ENCODE measurements at regions not wholly inside any gene's neighbourhood (a gene's known extent, or its start where the extent isn't known, plus 50 kb on each side); places are given as distances from the start of the nearest gene placed in this dataset.

GRCh38 chr7:9937944-9938631 is 1035.6 kb upstream of the PHF14 start:
- no peak for DNase-seq (ENCODE audit: low read depth, low spot score)
- Histone ChIP-seq H3K27ac (ENCODE audit: low read depth, low read length) (no peak overlapping the region), H3K27me3 (ENCODE audit: control insufficient read depth, insufficient read depth, low read length) (no peaks in the 10 kb centered on the region), H3K9me3 (ENCODE audit: control insufficient read depth, insufficient read depth, low read length) (no peaks in the 10 kb centered on the region), H3K4me3 (ENCODE audit: low read depth, low read length) (no peak overlapping the region)
- no peak for TF ChIP-seq CTCF (IDR thresholded peaks at IDR 0.05; ENCODE audit: low read depth, low read length)
- POLR2A ChIA-PET: no interaction called here
- CTCF ChIA-PET: no interaction called here

GRCh38 chr7:9939176-9939575 is 1034.5 kb upstream of the PHF14 start:
- CTCF ChIA-PET: no interaction called here
- DNase-seq (ENCODE audit: low read depth, low spot score): no peak

GRCh38 chr7:9945131-9945530 is 1028.5 kb upstream of the PHF14 start:
- DNase-seq (ENCODE audit: low read depth, low spot score): no peak
- Histone ChIP-seq H3K27ac (ENCODE audit: low read depth, low read length) (no peak overlapping the region), H3K4me3 (ENCODE audit: low read depth, low read length) (no peak overlapping the region), H3K9me3 (ENCODE audit: control insufficient read depth, insufficient read depth, low read length) (peaks cover 9% of the 10 kb centered on the region; the same call in 1 of the 2 replicates), H3K27me3 (ENCODE audit: control insufficient read depth, insufficient read depth, low read length) (no peaks in the 10 kb centered on the region)
- ChIA-PET POLR2A (no interaction called here), CTCF (no interaction called here)
- TF ChIP-seq CTCF (IDR thresholded peaks at IDR 0.05; ENCODE audit: low read depth, low read length): no peak

More at GRCh38 chr7:9939176-9939575, 1034.5 kb upstream of the PHF14 start:
- Histone ChIP-seq H3K27ac (ENCODE audit: low read depth, low read length) (no peak overlapping the region), H3K4me3 (ENCODE audit: low read depth, low read length) (no peak overlapping the region), H3K27me3 (ENCODE audit: control insufficient read depth, insufficient read depth, low read length) (no peaks in the 10 kb centered on the region), H3K9me3 (ENCODE audit: control insufficient read depth, insufficient read depth, low read length) (no peaks in the 10 kb centered on the region)
- TF ChIP-seq CTCF (IDR thresholded peaks at IDR 0.05; ENCODE audit: low read depth, low read length): no peak
- POLR2A ChIA-PET: no interaction called here

GRCh38 chr7:9945857-9946256 is 1027.8 kb upstream of the PHF14 start:
- POLR2A ChIA-PET: no interaction called here
- Histone ChIP-seq H3K27me3 (ENCODE audit: control insufficient read depth, insufficient read depth, low read length) (no peaks in the 10 kb centered on the region), H3K27ac (ENCODE audit: low read depth, low read length) (no peak overlapping the region), H3K9me3 (ENCODE audit: control insufficient read depth, insufficient read depth, low read length) (peaks cover 9% of the 10 kb centered on the region; the same call in 1 of the 2 replicates), H3K4me3 (ENCODE audit: low read depth, low read length) (no peak overlapping the region)
- CTCF ChIA-PET: no interaction called here
- DNase-seq (ENCODE audit: low read depth, low spot score): no peak
- TF ChIP-seq CTCF (IDR thresholded peaks at IDR 0.05; ENCODE audit: low read depth, low read length): no peak

- H3K27me3 ChIP-seq (ENCODE audit: control insufficient read depth, insufficient read depth, low read length): no peaks in the 10 kb centered on the region
- no peak overlapping the region for H3K4me3 ChIP-seq (ENCODE audit: low read depth, low read length)
- ChIA-PET CTCF (no interaction called here), POLR2A (no interaction called here)
- H3K9me3 ChIP-seq (ENCODE audit: control insufficient read depth, insufficient read depth, low read length): peaks cover 19% of the 10 kb centered on the region
- no peak for TF ChIP-seq CTCF (IDR thresholded peaks at IDR 0.05; ENCODE audit: low read depth, low read length)
- no peak overlapping the region for H3K27ac ChIP-seq (ENCODE audit: low read depth, low read length)
- no peak for DNase-seq (ENCODE audit: low read depth, low spot score)
Observed at GRCh38 chr7:9955138-9955537, 1018.5 kb upstream of the PHF14 start.

Measured in AG04450 (cell line).